ENCODE measurements at regions not wholly inside any gene's neighbourhood (a gene's known extent, or its start where the extent isn't known, plus 50 kb on each side); places are given as distances from the start of the nearest gene placed in this dataset.
"Not testable (repeated sequence)": the region's sequence is repeated elsewhere in the genome, so short reads cannot be mapped to it uniquely, and the experiment has no call there.

DNA sequence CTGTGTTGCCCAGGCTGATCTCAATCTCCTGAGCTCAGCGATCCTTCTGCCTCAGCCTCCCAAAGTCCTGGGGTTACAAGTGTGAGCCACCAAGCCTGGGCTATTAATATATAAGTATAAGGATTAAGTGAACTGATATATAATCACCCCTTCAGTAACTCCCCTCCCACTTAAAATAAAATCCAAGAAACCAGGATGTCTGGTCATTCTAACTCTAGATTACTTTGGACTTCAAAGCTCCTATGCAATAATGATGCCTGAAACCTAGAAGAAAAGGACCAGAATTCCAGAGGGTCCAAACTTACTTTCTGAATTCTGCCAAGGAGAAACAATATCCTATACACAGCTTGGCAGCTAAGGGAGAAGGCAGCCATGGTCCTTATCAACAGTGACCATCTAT, 206.8 kb upstream of the ZNF217 start:
- DNase-seq (ENCODE audit: low spot score), result no peak

DNA sequence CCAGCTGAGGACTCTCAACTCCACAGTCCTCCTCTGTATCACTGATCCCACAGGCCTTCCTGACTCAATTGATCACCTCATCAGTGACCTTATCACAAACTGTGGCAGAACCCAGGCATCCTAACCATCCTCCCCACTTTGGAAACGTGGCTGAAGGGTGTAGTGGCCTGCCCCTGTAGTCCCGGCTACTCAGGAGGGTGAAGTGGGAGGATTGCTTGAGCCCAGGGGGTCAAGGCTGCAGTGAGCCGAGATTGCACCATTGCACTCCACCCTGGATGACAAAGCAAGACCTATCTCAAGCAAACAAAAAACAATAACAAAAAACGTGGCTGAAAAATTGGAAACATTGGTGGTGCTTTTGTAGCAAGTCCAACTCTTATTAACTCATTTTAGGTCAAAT, 203.4 kb upstream of the ZNF217 start:
- DNase-seq (ENCODE audit: low spot score), result no peak

DNA sequence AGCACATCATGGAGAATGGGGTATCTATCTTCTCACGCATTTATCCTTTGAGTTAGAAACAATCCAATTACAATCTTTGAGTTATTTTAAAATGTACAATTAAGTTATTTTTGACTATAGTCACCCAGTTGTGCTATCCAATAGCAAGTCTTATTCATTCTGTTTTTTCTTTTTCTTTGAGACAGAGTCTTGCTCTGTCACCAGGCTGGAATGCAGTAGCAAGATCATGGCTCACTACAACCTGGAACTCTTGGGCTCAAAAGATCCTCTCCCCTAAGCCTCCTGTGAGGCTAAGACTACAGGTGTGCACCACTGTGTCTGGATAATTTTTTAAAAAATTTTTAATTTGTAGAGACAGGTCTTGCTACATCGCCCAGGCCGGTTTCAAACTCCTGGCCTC, 201.5 kb upstream of the ZNF217 start:
- DNase-seq (ENCODE audit: low spot score), result no peak

DNA sequence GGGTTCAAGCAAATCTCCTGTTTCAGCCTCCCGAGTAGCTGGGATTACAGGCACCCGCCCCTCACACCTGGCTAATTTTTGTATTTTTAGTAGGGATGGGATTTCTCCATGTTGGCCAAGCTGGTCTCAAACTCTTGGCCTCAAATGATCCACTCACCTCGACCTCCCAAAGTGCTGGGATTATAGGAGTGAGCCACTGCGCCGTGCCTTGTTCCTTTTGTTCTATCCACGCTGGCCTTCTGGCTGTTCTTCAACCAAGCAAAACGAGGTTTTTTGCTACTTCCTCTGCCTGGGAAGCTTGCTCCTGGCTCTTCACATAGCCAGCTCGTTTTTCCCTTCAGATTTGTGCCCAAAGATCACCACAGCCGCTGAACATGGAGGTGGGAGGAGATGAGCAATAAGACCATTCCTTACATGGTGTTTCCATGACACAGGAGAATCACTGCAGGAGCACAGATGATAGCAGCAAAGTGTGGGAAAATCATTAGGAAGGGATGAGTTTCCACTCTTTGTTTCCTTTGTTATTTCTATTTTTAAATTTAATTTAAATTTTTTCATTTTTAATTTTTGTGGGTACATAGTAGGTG, 201.0 kb upstream of the ZNF217 start:
- DNase-seq (ENCODE audit: low spot score), result no peak

DNA sequence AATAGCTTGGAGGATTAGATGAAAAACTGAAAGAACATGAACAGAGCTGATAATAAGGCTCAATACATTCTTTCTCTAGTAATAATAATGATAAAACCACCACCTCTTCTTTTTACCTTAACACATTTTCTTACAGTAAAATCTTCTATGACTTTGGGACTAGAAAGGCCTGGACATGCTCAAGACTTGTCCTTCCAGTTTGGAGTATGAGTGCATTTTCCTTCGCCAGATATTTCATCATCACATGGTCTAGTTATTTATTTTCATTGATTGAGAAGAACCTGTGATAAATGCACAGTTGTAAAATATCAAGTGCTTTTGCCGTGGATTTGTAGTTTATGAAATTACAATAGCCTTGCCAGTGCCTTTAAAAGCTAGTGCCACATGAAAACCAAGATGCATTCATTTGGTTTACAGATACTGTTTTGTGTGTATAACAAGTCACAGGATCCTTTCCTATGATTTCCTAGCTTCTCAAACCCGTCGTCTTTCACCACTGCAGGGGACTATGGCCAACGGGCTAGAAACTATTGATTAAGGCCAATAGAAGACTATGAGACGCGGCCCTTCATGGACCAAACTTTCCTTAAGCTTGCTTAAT, 200.2 kb upstream of the ZNF217 start:
- DNase-seq (ENCODE audit: low spot score), result no peak

DNA sequence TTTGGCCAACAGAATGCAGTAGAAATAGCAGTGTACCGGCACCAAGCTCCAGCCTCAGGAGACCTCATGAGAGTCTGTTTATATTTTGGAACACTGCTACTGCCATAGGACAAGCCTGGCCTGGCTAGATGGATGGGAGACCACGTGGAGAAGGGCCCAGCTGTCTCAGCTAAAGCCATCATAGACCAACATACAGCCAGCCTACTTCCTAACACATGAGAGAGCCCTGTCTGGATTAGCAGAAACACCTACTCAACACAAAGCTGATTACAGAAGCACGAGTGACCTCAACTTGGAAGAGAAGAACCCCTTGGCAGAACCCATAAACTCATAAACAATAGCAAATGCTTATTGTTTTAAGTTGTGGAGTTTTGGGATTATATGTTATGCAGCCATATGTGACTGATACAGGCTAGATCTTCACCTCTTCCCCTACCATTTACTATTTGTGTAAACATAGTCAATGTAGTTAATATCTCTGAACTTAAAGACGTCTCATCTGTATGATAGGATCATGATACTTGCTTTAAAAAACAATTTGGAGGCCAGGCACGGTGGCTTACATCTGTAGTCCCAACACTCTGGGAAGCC, 199.4 kb upstream of the ZNF217 start:
- no peak for DNase-seq (ENCODE audit: low spot score)

DNA sequence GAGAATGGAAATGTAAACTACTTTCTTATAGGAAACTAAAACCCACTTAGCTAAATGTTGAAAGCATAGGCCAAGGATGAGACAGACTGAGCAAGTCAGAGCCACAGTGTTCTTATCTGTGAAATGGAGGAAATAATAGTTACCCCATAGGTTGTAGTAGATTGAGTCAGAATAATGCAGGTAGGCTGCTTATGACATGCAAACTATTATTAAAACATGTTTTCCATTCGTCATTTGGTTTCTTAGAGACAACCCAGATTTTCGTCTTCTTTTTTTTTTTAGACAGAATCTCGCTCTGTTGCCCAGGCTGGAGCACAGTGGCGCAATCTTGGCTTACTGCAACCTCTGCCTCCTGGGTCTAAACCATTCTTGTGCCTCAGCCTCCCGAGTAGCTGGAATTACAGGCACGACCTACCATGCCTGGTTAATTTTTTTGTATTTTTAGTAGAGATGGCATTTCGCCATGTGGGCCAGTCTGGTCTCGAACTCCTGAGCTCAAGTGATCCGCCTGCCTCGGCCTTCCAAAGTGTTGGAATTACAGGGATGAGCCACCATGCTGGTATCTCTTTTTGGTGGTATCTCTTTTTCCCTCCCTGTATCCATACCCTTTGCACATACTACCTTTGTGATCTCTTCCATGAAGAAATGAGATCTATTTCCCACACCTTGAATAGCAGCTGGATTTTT, 196.5 kb upstream of the ZNF217 start:
- DNase-seq (ENCODE audit: low spot score), result no peak

DNA sequence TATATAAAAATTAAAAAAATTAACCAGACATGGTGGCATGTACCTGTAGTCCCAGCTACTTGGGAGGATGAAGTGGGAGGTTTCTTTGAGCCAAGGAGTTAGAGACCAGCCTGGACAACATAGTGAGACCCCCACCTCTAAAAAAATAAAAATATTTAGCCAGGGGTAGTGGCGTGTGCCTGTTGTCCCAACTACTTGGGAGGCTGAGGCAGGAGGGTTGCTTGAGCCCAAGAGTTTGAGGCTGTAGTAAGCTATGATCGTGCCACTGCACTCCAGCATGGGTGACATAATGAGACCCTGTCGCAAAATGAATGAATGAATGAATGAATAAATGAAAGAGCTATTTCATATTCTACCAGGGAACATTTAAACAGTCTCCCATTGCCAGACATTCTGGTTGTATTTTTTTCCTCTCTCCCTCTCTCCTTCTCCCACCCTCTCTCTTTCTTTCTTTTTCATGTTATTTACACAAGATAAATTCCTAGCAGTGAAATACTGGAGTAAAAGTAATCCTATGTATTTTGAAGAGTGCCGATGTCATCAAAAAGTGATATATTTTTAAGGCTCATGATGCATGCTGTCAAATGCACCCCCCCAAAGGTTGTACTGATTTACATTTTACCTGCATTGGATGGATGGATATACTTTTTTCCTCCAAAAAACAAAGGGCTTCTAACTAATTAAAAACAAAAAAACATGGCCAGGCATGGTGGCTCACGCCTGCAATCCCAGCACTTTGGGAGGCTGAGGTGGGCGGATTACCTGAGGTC, 194.8 kb upstream of the ZNF217 start:
- no peak for DNase-seq (ENCODE audit: low spot score)

DNA sequence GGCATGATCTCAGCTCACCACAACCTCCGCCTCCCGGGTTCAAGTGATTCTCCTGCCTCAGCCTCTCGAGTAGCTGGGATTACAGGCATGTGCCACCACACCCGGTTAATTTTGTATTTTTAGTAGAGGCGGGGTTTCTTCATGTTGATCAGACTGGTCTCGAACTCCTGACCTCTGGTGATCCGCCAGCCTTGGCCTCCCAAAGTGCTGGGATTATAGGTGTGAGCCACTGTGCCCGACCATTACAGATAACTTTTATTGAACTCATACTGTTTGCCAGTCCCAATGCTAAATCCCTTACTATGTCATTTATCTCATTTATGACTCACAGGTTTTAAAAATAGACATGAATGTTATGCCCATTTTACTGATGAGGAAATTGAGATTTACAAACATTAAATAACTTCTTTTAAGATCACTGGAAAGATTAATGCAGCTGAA, 193.9 kb upstream of the ZNF217 start:
- not testable (repeated sequence) for DNase-seq (ENCODE audit: low spot score)

DNA sequence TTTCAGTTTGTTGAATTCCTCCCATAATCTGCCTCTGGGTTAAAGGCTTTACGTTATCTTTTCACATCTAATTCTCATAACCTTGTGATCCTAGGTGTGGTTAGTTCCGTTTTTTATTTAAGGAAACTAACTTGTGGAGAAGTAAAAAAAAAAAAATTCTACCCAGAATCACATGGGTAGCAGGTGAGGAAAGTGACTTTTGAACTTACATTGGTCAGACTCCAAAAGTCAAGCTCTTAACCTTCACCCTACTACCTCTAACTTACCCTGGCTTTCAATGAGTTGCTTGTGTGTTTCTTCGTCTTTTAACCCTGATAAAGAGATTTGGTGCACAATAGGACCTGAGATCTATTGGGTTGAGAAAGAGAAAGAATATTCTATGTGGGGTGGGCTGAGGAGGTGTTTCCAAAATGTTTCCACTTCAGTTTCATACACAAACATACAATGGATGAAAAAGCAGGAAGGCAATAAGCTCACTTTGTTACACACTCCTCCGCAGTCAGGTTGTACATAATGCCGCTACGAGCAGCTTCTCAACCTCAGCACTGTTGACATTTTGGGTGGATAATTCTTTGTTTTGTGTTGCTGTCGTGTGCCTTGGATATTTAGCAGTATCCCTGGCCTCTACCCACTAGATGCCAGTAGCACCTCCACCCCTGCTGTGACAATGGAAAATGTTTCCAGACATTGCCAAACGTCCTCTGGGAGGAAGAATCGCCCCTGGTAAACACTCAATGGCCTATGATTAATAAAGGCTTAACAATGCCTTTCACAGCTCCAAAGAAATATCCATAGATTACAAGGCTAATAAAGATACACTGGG, 193.0 kb upstream of the ZNF217 start:
- DNase-seq (ENCODE audit: low spot score), result no peak

DNA sequence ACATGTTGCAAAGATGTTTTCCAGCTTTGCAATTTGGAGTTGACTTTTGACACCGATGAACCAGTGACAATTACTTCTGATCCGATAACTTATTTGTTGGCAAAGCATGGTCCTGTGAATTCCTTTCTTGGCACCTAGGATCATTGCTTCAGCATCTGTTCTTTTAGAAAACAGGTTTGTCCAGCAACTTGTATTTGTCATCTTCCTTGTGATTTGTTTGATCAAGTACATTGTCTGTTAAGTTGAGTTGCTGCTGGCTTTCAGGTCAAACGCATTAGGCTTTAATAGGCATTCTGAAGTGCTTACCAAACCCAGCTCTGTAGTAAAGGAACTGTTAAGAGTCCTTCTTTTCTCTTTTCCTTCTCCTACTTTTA, 192.4 kb upstream of the ZNF217 start:
- DNase-seq (ENCODE audit: low spot score), result no peak

DNA sequence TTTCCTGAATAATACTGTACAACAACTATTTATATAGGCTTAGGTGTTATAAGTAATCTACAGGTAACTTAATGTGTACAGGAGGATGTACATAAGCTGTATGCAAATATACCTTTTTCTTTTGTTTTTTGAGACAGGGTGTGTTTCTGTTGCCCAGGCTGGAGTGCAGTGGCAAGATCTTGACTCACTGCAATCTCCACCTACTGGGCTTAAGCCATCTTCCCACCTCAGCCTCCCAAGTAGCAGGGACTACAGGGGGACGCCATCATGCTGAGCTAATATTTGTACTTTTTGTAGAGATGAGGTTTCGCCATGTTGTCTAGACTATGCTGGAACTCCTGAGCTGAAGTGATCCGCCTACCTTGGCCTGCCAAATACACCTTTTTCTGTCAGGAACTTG, 191.7 kb upstream of the ZNF217 start:
- DNase-seq (ENCODE audit: low spot score), result no peak

DNA sequence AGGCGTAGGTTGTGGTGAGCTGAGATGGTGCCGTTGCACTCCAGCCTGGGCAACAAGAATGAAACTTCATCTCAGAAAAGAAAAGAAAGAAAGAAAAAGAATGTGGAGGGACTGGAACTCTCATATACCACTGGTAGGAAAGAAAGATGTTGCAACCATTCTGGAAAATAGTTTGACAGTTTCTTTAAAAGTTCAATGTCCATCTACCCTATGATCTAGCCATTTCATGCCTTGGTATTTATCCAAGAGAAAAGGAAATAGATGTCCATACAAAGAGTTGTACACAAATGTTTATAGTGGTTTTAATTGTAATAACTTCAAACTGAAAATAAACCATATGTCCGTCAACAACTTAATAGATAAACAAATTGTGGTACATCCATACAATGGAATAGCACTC, 190.1 kb upstream of the ZNF217 start:
- DNase-seq (ENCODE audit: low spot score), result no peak

DNA sequence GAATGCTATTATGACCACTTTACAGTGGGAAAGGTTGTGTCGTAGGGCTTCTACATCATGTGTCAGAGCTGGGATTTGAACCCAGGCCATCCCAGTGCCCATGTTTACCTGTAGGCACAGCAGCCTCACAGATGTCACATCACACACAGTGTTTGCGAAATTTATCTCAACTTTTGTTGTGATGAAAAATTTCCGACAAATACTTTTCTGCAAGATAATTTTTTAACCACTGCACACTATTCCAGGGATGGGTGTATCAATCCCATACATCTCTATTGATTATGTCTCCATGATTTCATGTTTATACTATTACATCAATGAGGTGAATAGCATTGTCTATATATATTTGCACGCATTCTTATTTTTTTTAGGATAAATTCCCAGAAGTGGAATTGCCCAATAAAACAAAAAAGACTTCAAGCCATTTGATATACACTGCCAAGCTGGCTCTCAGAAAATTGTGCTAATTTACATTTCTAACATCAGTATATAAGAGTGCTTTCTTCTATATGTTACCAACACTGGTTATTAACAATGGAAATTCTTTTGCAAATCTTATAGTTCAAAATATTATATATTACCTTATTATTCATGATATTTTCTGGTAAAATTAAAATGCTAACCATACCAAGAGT, 189.1 kb upstream of the ZNF217 start:
- no peak for DNase-seq (ENCODE audit: low spot score)

DNA sequence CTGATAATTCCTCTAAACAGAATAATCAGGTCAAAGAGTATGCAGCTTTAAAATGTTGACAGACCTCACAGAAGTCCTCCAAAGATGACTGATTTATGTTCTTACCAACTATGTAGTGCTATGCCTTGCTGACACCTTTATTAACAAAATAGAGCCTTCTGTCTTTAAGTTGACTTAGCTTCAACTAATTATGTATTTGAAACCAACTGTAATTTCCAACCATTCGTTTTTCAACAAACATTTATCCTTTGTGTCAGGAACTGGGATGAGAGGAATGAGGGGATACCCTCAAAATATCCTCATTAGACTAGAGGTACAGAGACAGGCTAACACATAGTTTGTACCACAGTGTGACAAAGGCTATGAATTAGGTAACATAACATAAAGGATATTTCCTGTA, 186.2 kb upstream of the ZNF217 start:
- DNase-seq (ENCODE audit: low spot score), result no peak

DNA sequence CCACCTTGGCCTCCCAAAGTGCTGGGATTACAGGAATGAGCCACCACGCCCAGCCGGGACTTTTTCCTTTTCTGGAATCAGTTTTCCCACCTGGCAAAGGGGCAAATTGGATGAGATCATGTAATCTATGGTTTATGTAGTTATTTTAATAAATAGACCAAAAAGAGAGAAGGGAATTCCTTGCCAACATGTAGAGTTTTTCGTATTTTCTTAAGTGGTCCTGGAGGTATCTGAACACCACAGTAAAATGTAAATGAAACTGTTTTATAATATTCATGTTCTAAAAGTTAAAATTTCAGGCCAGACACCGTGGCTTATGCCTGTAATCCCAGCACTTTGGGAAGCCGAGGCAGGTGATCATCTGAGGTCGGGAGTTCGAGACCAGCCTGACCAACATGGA, 185.1 kb upstream of the ZNF217 start:
- DNase-seq (ENCODE audit: low spot score), result no peak

DNA sequence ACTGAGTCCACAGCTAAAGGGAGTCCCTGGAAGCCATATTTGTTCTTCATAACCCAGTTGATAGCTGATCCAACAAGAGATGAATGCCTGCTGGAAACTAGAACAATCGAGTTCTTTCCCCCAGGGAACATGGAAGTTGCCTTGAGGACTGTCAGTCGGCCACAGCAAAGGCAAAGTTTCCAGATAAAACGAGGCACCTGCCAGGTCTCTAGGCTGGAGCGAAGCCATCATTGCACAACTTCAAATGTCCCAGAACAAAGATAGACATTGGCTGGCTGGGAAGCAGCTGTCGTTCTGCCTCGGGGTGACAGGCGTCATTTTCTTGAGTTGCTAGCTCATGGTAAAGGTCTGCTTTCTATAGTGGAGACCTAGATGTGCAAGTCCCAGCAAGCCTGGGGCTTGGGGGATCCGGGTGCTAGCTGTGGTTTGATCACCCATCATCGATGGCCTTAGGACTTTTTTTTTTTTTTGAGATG, 184.4 kb upstream of the ZNF217 start:
- no peak for DNase-seq (ENCODE audit: low spot score)

DNA sequence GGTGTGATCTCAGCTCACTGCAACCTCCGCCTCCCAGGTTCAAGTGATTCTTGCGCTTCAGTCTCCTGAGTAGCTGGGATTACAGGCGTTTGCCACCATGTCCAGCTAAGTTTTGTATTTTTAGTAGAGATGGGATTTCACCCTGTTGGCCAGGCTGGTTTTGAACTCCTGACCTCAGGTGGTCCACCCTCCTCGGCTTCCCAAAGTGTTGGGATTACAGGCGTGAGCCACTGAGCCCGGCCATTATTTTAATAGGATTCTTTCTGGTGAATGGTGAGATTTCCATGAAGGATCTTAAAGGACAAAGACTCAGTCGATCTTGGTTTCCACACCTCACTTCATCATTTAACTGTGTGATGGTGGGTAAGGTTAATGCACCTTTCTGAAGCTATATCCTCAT, 183.8 kb upstream of the ZNF217 start:
- DNase-seq (ENCODE audit: low spot score), result not testable (repeated sequence)

DNA sequence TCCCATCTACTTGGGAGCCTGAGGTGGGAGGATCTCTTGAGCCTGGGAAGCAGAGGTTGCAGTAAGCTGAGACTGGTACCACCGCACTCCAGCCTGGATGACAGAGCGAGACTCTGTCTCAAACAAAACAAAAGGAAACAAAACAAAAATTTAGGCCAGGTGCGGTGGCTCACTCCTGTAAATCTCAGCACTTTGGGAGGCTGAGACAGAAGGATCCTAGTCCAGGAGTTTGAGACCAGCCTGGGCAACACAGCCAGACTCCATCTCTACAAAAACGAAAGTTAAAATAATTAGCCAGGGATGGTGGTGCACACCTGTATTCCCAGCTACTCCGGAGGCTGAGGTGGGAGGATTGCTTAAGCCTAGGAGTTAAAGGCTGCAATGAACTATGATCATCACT, 183.2 kb upstream of the ZNF217 start:
- no peak for DNase-seq (ENCODE audit: low spot score)

DNA sequence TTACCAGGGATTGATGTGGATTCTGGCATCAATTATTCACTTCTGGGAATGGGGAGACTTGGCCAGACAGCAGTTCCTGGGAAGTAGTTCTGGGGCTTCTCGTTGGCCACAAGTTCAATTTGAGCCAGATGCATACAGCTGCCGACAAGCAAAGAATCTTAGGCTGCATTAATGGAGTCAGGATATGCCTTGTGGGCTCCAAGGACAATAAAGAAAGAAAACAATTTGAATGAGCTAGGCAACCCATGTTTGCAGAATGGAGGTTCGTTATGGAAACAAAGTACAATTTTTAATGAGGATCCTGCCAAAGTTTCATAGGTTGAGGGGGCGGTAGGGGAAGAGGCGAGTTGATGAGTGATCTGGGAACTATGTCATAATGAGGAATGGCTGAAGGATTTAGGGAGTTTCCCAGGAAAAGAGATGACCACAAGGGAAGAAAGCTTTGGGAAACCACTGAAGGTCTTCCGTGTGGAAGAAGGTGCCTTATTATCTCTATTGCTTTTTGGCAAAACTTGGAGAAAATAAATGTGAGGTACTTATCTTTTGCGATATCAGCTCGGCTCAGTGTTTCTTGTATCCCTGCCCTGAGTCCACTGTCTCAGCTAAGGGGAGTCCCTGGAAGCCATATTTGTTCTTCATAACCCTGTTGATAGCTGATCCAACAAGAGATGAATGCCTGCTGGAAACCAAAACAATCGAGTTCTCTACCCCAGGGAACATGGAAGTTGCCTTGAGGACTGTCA, 181.0 kb upstream of the ZNF217 start:
- DNase-seq (ENCODE audit: low spot score), result no peak
